HG03175 (cell line): ENCODE measurements at regions not wholly inside any gene's neighbourhood (a gene's known extent, or its start where the extent isn't known, plus 50 kb on each side); places are given as distances from the start of the nearest gene placed in this dataset.

ENCODE experiments used
- ATAC-seq: cut with Tn5 transposase; IDR thresholded peaks from one replicate; pipeline ENCODE4 v1.9.1; 2021; ENCODE audit warnings: mild to moderate bottlenecking, moderate library complexity; ENCODE audit not compliant: unreplicated experiment

DNA sequence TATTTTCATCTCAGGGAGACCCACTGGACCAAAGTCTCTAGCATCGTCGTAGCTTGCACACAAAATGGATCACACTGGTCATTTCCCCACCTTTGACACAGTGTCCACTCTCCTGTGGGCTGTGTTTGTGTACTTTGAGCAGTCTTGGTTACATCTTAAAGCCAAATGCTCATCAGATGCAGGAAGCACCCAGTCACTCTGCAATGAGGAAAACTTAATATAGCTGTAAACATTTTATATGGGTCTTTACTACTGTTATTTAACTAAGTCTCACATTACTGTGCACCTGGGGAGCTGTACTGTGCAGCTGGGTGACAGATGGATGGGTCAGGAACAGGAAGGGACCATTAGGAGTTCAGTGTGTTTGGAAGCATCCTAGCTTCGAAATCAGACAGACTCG lies 109.0 kb upstream of the CXCR4 start:
- no peak for ATAC-seq

GRCh38 chr2:136225950-136226835 lies 108.2 kb upstream of the CXCR4 start:
- ATAC-seq = peak; percentile 87

- ATAC-seq = no peak
Observed at GRCh38 chr2:136223274-136223673, 105.3 kb upstream of the CXCR4 start.

DNA sequence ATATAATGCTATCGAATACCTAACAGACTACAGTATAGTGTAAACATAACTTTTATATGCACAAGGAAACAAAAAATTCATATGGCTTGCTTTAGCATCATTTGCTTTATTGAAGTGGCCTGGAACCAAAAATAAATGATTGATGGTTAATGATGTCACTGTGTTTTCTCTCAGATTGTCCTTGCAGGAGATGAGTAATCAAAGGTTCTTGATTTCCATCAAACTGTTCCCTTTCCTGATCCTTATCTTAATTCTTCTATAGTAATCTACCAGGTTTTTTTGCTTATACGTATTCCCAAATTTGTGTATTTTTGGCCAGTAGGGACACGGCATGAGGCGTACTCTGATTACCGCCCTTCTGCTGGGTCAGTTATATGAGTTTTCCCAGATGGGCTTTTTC lies 104.9 kb upstream of the CXCR4 start:
- no peak for ATAC-seq

DNA sequence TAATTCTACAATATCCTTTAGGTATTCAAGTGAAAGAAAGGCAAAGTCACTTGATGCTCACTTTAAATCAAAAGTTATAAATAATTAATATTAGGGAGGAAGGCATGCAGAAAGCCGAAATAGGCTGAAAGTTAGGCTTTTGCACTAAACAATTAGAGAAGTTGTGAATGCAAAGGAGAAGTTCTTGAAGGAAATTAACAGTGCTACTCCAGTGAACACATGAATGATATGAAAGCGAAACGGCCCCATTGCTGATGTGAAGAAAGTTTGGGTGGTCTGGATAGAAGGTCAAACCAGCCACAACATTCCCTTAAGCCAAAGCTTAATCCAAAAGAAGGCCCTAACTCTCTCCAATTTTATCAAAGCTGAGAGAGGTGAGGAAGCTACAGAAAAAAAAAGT lies 103.1 kb upstream of the CXCR4 start:
- ATAC-seq = no peak

GRCh38 chr2:136219963-136220362 lies 102.0 kb upstream of the CXCR4 start:
- no peak for ATAC-seq

- no peak for ATAC-seq
Observed at GRCh38 chr2:136219341-136219740, 101.4 kb upstream of the CXCR4 start.

DNA sequence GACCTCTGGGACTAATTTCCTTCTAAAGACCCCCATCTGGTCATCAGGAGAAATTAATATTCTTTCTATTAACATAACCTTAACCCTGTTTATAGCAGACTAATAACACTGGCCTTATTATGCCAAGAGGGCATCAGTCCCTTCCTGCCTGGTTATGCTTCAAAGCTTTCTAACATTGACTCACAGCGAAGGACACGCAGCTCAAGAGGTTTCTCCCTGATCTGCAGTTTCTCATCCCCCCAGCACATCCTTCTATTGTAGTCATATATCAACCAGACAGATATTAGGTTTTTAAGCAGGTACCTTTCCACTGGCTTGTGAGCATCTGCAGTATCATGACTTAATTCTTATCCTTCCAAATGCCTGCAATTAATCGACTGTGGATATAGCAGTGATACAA lies 100.0 kb upstream of the CXCR4 start:
- peak; percentile 59 for ATAC-seq

- ATAC-seq = no peak
Observed at GRCh38 chr2:136215908-136216472, 98.0 kb upstream of the CXCR4 start.

GRCh38 chr2:136215449-136215848 lies 97.5 kb upstream of the CXCR4 start:
- ATAC-seq = no peak

DNA sequence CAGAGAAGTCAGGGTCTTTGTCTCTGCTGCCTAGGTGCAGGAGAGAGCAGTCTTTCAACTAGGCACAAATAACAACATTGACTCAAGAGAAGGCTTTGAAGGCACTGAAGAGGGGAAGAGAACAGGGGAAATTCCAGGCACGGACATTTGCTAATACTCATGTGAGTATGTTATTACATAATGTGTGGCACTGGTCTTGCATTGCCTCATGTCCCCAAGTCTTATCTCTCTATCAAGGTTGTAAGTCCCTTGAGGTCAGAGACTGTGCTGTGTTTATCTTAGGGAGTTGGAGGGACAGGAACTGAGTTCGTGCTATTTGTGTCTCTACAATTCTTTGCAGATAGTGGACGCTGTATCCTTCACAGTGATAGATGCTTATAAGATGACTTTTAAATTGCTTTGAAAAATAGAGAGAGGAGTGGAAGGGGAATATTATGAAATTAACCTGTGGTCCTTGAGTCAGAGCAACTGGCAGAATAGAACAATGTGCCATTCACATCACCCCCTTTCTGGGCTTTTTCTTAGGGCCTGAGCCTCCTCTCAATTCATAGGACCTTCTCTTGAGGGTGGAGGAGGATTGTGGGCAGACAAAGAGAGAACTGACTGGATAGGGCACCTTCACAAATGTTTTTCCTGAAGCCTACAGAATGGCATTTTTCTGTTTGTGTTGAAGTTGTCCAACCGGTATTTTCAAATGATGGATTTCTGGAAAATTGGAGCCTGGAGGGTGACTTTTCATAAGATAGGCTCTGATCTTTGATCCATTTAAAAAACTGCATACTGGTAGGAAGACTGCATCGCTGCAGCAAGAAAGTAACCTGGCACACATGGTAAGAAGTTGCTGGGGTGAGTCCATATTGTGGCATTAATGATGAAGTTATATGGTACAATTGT lies 96.6 kb upstream of the CXCR4 start:
- no peak for ATAC-seq

GRCh38 chr2:136213836-136214235 lies 95.9 kb upstream of the CXCR4 start:
- ATAC-seq = no peak

- peak; percentile 71 for ATAC-seq
Observed at GRCh38 chr2:136212426-136213378, 94.8 kb upstream of the CXCR4 start.

- no peak for ATAC-seq
Observed at GRCh38 chr2:136211701-136212100, 93.8 kb upstream of the CXCR4 start.

- ATAC-seq = no peak
Observed at GRCh38 chr2:136210822-136211221, 92.9 kb upstream of the CXCR4 start.

- ATAC-seq = no peak
Observed at GRCh38 chr2:136210455-136210805, 92.5 kb upstream of the CXCR4 start.

- no peak for ATAC-seq
Observed at GRCh38 chr2:136209561-136210454, 91.9 kb upstream of the CXCR4 start.

DNA sequence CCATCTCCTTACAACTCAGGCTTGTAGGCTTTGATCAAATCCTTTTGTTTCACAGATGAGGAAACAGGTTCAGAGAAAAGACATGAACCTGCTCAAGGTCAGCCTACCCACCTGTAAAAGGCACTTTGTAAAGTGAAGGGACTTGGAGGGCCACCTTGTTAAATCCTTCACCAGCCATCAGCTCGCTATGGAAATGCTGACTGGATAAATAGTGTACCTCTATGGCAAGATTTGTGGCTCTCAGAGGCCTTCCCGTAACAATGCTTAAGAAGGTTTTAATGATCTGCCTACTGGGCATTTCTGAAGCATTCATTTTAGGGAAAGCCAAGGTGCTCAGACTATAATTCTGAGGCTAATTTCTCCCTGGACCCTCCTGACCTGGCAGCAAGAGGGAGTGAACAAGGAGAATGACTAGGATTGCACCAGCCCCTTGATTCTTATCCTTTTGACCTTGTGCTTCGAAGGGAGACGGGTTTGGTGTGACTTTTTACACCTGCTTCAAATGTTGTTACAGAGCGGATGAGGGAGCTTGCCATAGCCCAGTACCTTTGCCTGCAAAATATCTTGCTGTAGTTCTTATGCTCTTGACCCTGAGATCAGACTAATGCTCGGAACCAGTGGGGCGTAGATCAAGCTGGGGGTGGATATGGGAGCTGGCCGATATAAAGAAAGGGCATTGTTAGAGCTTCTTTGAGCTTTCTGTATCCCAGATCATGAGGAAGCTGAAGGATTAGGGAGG lies 90.9 kb upstream of the CXCR4 start:
- no peak for ATAC-seq

- peak; percentile 5 for ATAC-seq
Observed at GRCh38 chr2:136207665-136208064, 89.7 kb upstream of the CXCR4 start.
